ENCODE measurements at regions not wholly inside any gene's neighbourhood (a gene's known extent, or its start where the extent isn't known, plus 50 kb on each side); places are given as distances from the start of the nearest gene placed in this dataset.

GRCh38 chr1:90572446-90572845 is 144.7 kb downstream of the BARHL2 start:
- Histone ChIP-seq H3K9me3 (ENCODE audit: low read depth, low read length) (no peaks in the 10 kb centered on the region), H3K9ac (ENCODE audit: insufficient read length) (no peak overlapping the region), H3K4me3 (no peak overlapping the region), H3K36me3 (ENCODE audit: insufficient read depth, low read length) (no peaks in the 10 kb centered on the region), H3K27ac (no peak overlapping the region)
- TF ChIP-seq EZH2 (IDR thresholded peaks at IDR 0.05) = no peak
- no peak for TF ChIP-seq POLR2AphosphoS5 (IDR thresholded peaks at IDR 0.05; ENCODE audit: borderline replicate concordance, low read depth, low read length)
- no peak for TF ChIP-seq FOXP2 (optimal IDR thresholded peaks at IDR 0.05; ENCODE audit: control extremely low read depth, extremely low read length, insufficient read depth)
- DNase-seq (ENCODE audit: low read depth, low spot score) = no peak

- H3K9ac ChIP-seq (ENCODE audit: insufficient read length) = no peak overlapping the region
- no peak for DNase-seq (ENCODE audit: low read depth, low spot score)
Measured at GRCh38 chr1:90568436-90568835, 148.7 kb downstream of the BARHL2 start.

GRCh38 chr1:90564164-90564563 is 152.9 kb downstream of the BARHL2 start:
- H3K36me3 ChIP-seq (ENCODE audit: insufficient read depth, low read length) = no peaks in the 10 kb centered on the region
- no peak overlapping the region for H3K27ac ChIP-seq
- DNase-seq (ENCODE audit: low read depth, low spot score) = no peak

More at GRCh38 chr1:90568436-90568835, 148.7 kb downstream of the BARHL2 start:
- H3K36me3 ChIP-seq (ENCODE audit: insufficient read depth, low read length) = no peaks in the 10 kb centered on the region
- H3K4me3 ChIP-seq = no peak overlapping the region
- H3K27ac ChIP-seq = no peak overlapping the region
- TF ChIP-seq POLR2AphosphoS5 (IDR thresholded peaks at IDR 0.05; ENCODE audit: borderline replicate concordance, low read depth, low read length) (no peak), EZH2 (IDR thresholded peaks at IDR 0.05) (no peak)
- H3K9me3 ChIP-seq (ENCODE audit: low read depth, low read length) = no peaks in the 10 kb centered on the region

GRCh38 chr1:90562892-90563291 is 154.2 kb downstream of the BARHL2 start:
- Histone ChIP-seq H3K36me3 (ENCODE audit: insufficient read depth, low read length) (no peaks in the 10 kb centered on the region), H3K9me3 (ENCODE audit: low read depth, low read length) (no peaks in the 10 kb centered on the region), H3K9ac (ENCODE audit: insufficient read length) (no peak overlapping the region), H3K4me3 (no peak overlapping the region), H3K27ac (no peak overlapping the region)
- no peak for TF ChIP-seq POLR2AphosphoS5 (IDR thresholded peaks at IDR 0.05; ENCODE audit: borderline replicate concordance, low read depth, low read length)
- no peak for TF ChIP-seq EZH2 (IDR thresholded peaks at IDR 0.05)
- no peak for TF ChIP-seq FOXP2 (optimal IDR thresholded peaks at IDR 0.05; ENCODE audit: control extremely low read depth, extremely low read length, insufficient read depth)
- DNase-seq (ENCODE audit: low read depth, low spot score) = no peak

More at GRCh38 chr1:90564164-90564563, 152.9 kb downstream of the BARHL2 start:
- TF ChIP-seq FOXP2 (optimal IDR thresholded peaks at IDR 0.05; ENCODE audit: control extremely low read depth, extremely low read length, insufficient read depth) (no peak), EZH2 (IDR thresholded peaks at IDR 0.05) (no peak), POLR2AphosphoS5 (IDR thresholded peaks at IDR 0.05; ENCODE audit: borderline replicate concordance, low read depth, low read length) (no peak)
- Histone ChIP-seq H3K4me3 (no peak overlapping the region), H3K9ac (ENCODE audit: insufficient read length) (no peak overlapping the region), H3K9me3 (ENCODE audit: low read depth, low read length) (no peaks in the 10 kb centered on the region)

GRCh38 chr1:90561911-90562310 is 155.2 kb downstream of the BARHL2 start:
- no peak for TF ChIP-seq FOXP2 (optimal IDR thresholded peaks at IDR 0.05; ENCODE audit: control extremely low read depth, extremely low read length, insufficient read depth)
- no peak for TF ChIP-seq EZH2 (IDR thresholded peaks at IDR 0.05)
- no peak for TF ChIP-seq POLR2AphosphoS5 (IDR thresholded peaks at IDR 0.05; ENCODE audit: borderline replicate concordance, low read depth, low read length)
- no peak overlapping the region for H3K9ac ChIP-seq (ENCODE audit: insufficient read length)
- H3K36me3 ChIP-seq (ENCODE audit: insufficient read depth, low read length) = no peaks in the 10 kb centered on the region
- no peak overlapping the region for H3K27ac ChIP-seq
- no peak overlapping the region for H3K4me3 ChIP-seq
- no peaks in the 10 kb centered on the region for H3K9me3 ChIP-seq (ENCODE audit: low read depth, low read length)
- no peak for DNase-seq (ENCODE audit: low read depth, low spot score)

GRCh38 chr1:90561103-90561783 is 155.9 kb downstream of the BARHL2 start:
- Histone ChIP-seq H3K4me3 (no peak overlapping the region), H3K36me3 (ENCODE audit: insufficient read depth, low read length) (no peaks in the 10 kb centered on the region), H3K9ac (ENCODE audit: insufficient read length) (no peak overlapping the region), H3K9me3 (ENCODE audit: low read depth, low read length) (no peaks in the 10 kb centered on the region), H3K27ac (no peak overlapping the region)
- no peak for DNase-seq (ENCODE audit: low read depth, low spot score)
- TF ChIP-seq POLR2AphosphoS5 (IDR thresholded peaks at IDR 0.05; ENCODE audit: borderline replicate concordance, low read depth, low read length) = no peak
- TF ChIP-seq EZH2 (IDR thresholded peaks at IDR 0.05) = no peak
- no peak for TF ChIP-seq FOXP2 (optimal IDR thresholded peaks at IDR 0.05; ENCODE audit: control extremely low read depth, extremely low read length, insufficient read depth)

GRCh38 chr1:90558754-90559378 is 158.2 kb downstream of the BARHL2 start:
- DNase-seq (ENCODE audit: low read depth, low spot score) = no peak
- Histone ChIP-seq H3K9ac (ENCODE audit: insufficient read length) (no peak overlapping the region), H3K9me3 (ENCODE audit: low read depth, low read length) (no peaks in the 10 kb centered on the region), H3K27ac (no peak overlapping the region), H3K36me3 (ENCODE audit: insufficient read depth, low read length) (no peaks in the 10 kb centered on the region), H3K4me3 (no peak overlapping the region)
- no peak for TF ChIP-seq POLR2AphosphoS5 (IDR thresholded peaks at IDR 0.05; ENCODE audit: borderline replicate concordance, low read depth, low read length)

- H3K9ac ChIP-seq (ENCODE audit: insufficient read length) = no peak overlapping the region
- H3K4me3 ChIP-seq = no peak overlapping the region
- H3K9me3 ChIP-seq (ENCODE audit: low read depth, low read length) = no peaks in the 10 kb centered on the region
- H3K36me3 ChIP-seq (ENCODE audit: insufficient read depth, low read length) = no peaks in the 10 kb centered on the region
- no peak for TF ChIP-seq POLR2AphosphoS5 (IDR thresholded peaks at IDR 0.05; ENCODE audit: borderline replicate concordance, low read depth, low read length)
- no peak for TF ChIP-seq FOXP2 (optimal IDR thresholded peaks at IDR 0.05; ENCODE audit: control extremely low read depth, extremely low read length, insufficient read depth)
- TF ChIP-seq EZH2 (IDR thresholded peaks at IDR 0.05) = no peak
- H3K27ac ChIP-seq = no peak overlapping the region
- DNase-seq (ENCODE audit: low read depth, low spot score) = no peak
Measured at GRCh38 chr1:90558126-90558525, 159.0 kb downstream of the BARHL2 start.

GRCh38 chr1:90557706-90558105 is 159.4 kb downstream of the BARHL2 start:
- TF ChIP-seq EZH2 (IDR thresholded peaks at IDR 0.05) (no peak), POLR2AphosphoS5 (IDR thresholded peaks at IDR 0.05; ENCODE audit: borderline replicate concordance, low read depth, low read length) (no peak), FOXP2 (optimal IDR thresholded peaks at IDR 0.05; ENCODE audit: control extremely low read depth, extremely low read length, insufficient read depth) (no peak)
- H3K4me3 ChIP-seq = no peak overlapping the region
- H3K9me3 ChIP-seq (ENCODE audit: low read depth, low read length) = no peaks in the 10 kb centered on the region
- H3K36me3 ChIP-seq (ENCODE audit: insufficient read depth, low read length) = no peaks in the 10 kb centered on the region
- DNase-seq (ENCODE audit: low read depth, low spot score) = no peak
- no peak overlapping the region for H3K27ac ChIP-seq
- no peak overlapping the region for H3K9ac ChIP-seq (ENCODE audit: insufficient read length)
